NOMO-1 treated with DMSO at 0.1 percent for 48 hours (cell line): ENCODE measurements at regions not wholly inside any gene's neighbourhood (a gene's known extent, or its start where the extent isn't known, plus 50 kb on each side); places are given as distances from the start of the nearest gene placed in this dataset.
"Not testable (repeated sequence)": the region's sequence is repeated elsewhere in the genome, so short reads cannot be mapped to it uniquely, and the experiment has no call there.

Source experiments
- DNase-seq: peaks from one replicate; lab custom pipeline; 2025; ENCODE audit not compliant: unreplicated experiment; lab: John Stamatoyannopoulos, UW

- DNase-seq, result no peak
Observed at GRCh38 chr1:178572604-178573003, 59.7 kb downstream of the TEX35 start.

- no peak for DNase-seq
Observed at GRCh38 chr1:178573330-178573729, 60.4 kb downstream of the TEX35 start.

GRCh38 chr1:178574345-178574744 lies 61.4 kb downstream of the TEX35 start:
- no peak for DNase-seq

- DNase-seq, result no peak
Observed at GRCh38 chr1:178575611-178576361, 62.9 kb downstream of the TEX35 start.

- no peak for DNase-seq
Observed at GRCh38 chr1:178576841-178577240, 63.9 kb downstream of the TEX35 start.

GRCh38 chr1:178577882-178578281 lies 65.0 kb downstream of the TEX35 start:
- no peak for DNase-seq

GRCh38 chr1:178578541-178578940 lies 65.6 kb downstream of the TEX35 start:
- no peak for DNase-seq

- no peak for DNase-seq
Observed at GRCh38 chr1:178579095-178579494, 66.2 kb downstream of the TEX35 start.

- no peak for DNase-seq
Observed at GRCh38 chr1:178579562-178579961, 66.7 kb downstream of the TEX35 start.

- no peak for DNase-seq
Observed at GRCh38 chr1:178580096-178580495, 67.2 kb downstream of the TEX35 start.

- DNase-seq, result no peak
Observed at GRCh38 chr1:178580876-178581275, 68.0 kb downstream of the TEX35 start.

GRCh38 chr1:178581351-178582303 lies 68.7 kb downstream of the TEX35 start:
- no peak for DNase-seq

GRCh38 chr1:178587096-178587495 lies 74.2 kb downstream of the TEX35 start:
- no peak for DNase-seq

- no peak for DNase-seq
Observed at GRCh38 chr1:178587975-178588374, 75.1 kb downstream of the TEX35 start.

GRCh38 chr1:178589042-178589441 lies 76.1 kb downstream of the TEX35 start:
- not testable (repeated sequence) for DNase-seq

GRCh38 chr1:178591811-178592210 lies 78.9 kb downstream of the TEX35 start:
- not testable (repeated sequence) for DNase-seq

GRCh38 chr1:178593515-178593914 lies 80.6 kb downstream of the TEX35 start:
- no peak for DNase-seq

GRCh38 chr1:178594133-178594532 lies 81.2 kb downstream of the TEX35 start:
- no peak for DNase-seq

- no peak for DNase-seq
Observed at GRCh38 chr1:178595491-178595890, 82.6 kb downstream of the TEX35 start.

- no peak for DNase-seq
Observed at GRCh38 chr1:178599087-178599486, 86.2 kb downstream of the TEX35 start.

- no peak for DNase-seq
Observed at GRCh38 chr1:178599745-178600144, 86.8 kb downstream of the TEX35 start.

- DNase-seq, result no peak
Observed at GRCh38 chr1:178603926-178604325, 91.0 kb downstream of the TEX35 start.
